ENCODE measurements at regions not wholly inside any gene's neighbourhood (a gene's known extent, or its start where the extent isn't known, plus 50 kb on each side); places are given as distances from the start of the nearest gene placed in this dataset.

GRCh38 chr10:107649249-107649648, 484.7 kb upstream of the SORCS1 start:
- TF ChIP-seq EP300 (IDR thresholded peaks at IDR 0.05) (no peak), CTCF (IDR thresholded peaks at IDR 0.05) (no peak)

Measured in upper lobe of left lung (tissue), 4 donors.